ENCODE measurements at regions not wholly inside any gene's neighbourhood (a gene's known extent, or its start where the extent isn't known, plus 50 kb on each side); places are given as distances from the start of the nearest gene placed in this dataset.

DNA sequence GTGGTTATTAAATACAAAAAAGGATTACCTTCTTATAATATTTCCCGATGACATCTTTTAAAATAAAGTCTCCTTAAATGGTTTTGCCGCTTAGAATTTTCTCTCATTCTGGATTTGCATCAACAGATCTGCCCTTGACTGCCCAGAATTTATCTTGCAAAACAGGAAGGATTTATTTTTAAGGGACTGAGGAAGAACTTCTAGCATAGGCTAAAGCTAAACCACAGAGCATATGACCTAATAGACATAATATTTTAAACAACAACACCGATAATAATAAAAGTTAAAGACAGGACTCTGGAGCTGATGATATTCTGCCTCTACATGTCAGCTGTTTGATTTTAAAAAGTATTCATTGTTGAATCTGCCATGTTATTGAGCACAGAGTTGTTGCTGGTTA lies 145.3 kb upstream of the ADCY2 start:
- no peak for TF ChIP-seq GATA2 (IDR thresholded peaks at IDR 0.05; ENCODE audit: low read depth, low read length)
- no peak for TF ChIP-seq GATA3 (IDR thresholded peaks at IDR 0.05; ENCODE audit: low read depth, low read length)
